ENCODE measurements at regions not wholly inside any gene's neighbourhood (a gene's known extent, or its start where the extent isn't known, plus 50 kb on each side); places are given as distances from the start of the nearest gene placed in this dataset.

DNA sequence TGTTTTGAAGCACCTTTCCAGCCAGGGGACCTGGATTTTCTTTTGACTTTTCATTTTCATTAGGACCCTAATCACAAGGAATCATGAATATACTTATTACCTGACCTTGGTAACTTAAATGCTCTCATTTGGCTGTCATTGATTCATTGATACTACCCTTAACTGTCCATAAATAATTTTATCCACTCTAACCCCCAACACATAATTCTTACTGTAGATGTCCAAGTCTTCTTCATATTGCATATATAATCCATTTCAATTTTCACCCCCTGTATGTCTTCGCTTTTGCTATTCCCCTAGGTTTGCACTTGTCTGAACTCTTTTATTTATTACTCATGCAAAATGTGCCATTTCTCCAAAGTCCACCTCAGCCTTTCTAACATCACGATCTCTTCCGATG lies 602.9 kb downstream of the MMUT start:
- Histone ChIP-seq H3K4me1 (no peaks in the 10 kb centered on the region), H3K9me3 (no peaks in the 10 kb centered on the region), H3K36me3 (no peaks in the 10 kb centered on the region), H3K27me3 (no peaks in the 10 kb centered on the region), H3K27ac (no peak overlapping the region), H3K4me3 (no peak overlapping the region)
- 90 to 92% methylated on average over 3 of the region's 3 CpGs for WGBS, 2 donors
- no peak for TF ChIP-seq POLR2A (IDR thresholded peaks at IDR 0.05)
- TF ChIP-seq, protein P1, sequence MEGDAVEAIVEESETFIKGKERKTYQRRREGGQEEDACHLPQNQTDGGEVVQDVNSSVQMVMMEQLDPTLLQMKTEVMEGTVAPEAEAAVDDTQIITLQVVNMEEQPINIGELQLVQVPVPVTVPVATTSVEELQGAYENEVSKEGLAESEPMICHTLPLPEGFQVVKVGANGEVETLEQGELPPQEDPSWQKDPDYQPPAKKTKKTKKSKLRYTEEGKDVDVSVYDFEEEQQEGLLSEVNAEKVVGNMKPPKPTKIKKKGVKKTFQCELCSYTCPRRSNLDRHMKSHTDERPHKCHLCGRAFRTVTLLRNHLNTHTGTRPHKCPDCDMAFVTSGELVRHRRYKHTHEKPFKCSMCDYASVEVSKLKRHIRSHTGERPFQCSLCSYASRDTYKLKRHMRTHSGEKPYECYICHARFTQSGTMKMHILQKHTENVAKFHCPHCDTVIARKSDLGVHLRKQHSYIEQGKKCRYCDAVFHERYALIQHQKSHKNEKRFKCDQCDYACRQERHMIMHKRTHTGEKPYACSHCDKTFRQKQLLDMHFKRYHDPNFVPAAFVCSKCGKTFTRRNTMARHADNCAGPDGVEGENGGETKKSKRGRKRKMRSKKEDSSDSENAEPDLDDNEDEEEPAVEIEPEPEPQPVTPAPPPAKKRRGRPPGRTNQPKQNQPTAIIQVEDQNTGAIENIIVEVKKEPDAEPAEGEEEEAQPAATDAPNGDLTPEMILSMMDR (IDR thresholded peaks at IDR 0.05), result no peak
- DNase-seq, result no peak
- intact Hi-C loops (cut with DNase I), result no loop called here

DNA sequence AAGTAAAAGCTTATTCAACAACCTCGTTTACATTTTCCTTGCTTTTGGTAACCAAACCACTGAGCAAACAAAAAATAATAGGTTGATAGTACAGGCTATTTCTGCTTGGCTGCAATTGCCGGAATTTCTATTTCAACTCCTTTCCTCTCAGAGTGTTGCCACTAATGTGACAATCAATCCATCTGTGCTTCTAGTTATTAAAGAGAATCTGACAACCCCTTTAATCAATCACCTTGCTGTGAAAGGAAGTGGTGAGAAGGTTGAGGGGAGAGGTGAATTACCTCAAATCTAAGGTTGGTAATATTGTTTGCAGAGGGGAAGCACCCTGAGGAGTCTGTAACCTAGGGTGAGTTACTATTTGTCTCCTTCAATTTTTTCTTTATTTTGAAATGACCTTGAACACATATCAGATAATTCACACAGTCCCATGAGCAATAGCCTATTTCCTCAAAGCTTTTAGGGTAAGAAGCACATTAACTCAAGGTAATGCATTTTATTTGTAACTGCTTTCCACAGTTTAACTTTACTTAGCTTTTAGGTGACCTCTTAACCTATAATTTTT lies 603.4 kb downstream of the MMUT start:
- TF ChIP-seq POLR2A (IDR thresholded peaks at IDR 0.05), result no peak
- TF ChIP-seq, protein P1 (IDR thresholded peaks at IDR 0.05), result no peak
- H3K4me1 ChIP-seq, result no peaks in the 10 kb centered on the region
- H3K9me3 ChIP-seq, result no peaks in the 10 kb centered on the region
- no peaks in the 10 kb centered on the region for H3K27me3 ChIP-seq
- no peak overlapping the region for H3K27ac ChIP-seq
- H3K4me3 ChIP-seq, result no peak overlapping the region
- DNase-seq, result no peak
- intact Hi-C loops (cut with DNase I), result no loop called here
- no peaks in the 10 kb centered on the region for H3K36me3 ChIP-seq
- WGBS, 2 donors, result 35 to 54% methylated on average over 2 of the region's 2 CpGs

DNA sequence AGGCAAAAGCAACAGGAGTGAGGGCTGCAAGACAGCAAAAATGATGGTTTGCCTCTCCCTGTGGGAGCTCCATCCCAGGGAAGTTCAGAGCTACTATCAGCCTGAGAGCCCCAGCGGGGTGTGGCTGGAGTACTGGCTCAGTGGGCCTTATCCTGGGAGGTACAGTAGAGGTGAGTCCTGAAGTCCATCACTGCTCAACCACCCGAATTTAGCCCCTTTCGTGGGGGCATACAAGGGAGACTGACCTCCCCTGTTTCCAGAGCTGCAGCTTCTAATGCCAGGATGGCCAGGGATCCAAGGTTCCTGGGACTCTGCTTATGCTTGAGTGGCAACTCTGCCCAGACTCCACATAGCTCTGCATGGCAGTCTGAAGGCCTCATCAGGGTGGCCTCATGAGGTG lies 617.8 kb downstream of the MMUT start:
- Histone ChIP-seq H3K4me1 (no peaks in the 10 kb centered on the region), H3K27ac (no peak overlapping the region), H3K36me3 (no peaks in the 10 kb centered on the region), H3K4me3 (no peak overlapping the region), H3K9me3 (peaks cover 0 to 27% (median 0%) of the 10 kb centered on the region in 3 donors), H3K27me3 (no peaks in the 10 kb centered on the region)
- WGBS, 2 donors, result 68% methylated on average over 3 of the region's 3 CpGs; no CpG with 5 or more reads in 1 of the 2 donors
- intact Hi-C loops (cut with DNase I), result no loop called here
- no peak for DNase-seq
- TF ChIP-seq, protein P1 (IDR thresholded peaks at IDR 0.05), result no peak
- no peak for TF ChIP-seq POLR2A (IDR thresholded peaks at IDR 0.05)

DNA sequence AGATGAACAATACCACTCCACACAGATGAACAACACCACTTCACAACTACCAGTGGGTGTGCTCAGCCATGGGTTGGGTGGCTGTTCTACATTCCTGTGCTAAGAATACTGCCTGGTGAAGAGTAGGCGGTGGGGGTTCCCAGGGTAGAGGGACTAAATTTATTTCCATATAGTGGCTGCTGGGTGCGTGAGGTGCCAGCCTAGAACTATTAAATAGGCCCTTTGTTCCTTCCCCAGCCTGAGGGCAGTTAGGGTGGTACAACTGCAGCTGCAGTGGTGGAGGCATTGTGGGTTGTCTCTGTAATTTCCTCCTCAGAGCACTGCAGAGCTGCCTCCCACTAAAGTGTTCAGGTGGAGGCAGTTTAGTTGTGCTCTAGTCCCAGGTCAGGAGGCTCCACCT lies 618.4 kb downstream of the MMUT start:
- WGBS, 2 donors, result 67 to 75% methylated on average over 2 of the region's 2 CpGs
- no peaks in the 10 kb centered on the region for H3K27me3 ChIP-seq
- DNase-seq, result no peak
- intact Hi-C loops (cut with DNase I), result no loop called here
- H3K36me3 ChIP-seq, result no peaks in the 10 kb centered on the region
- no peak overlapping the region for H3K27ac ChIP-seq
- no peaks in the 10 kb centered on the region for H3K4me1 ChIP-seq
- H3K4me3 ChIP-seq, result no peak overlapping the region
- H3K9me3 ChIP-seq, result peaks cover 0 to 27% (median 0%) of the 10 kb centered on the region in 3 donors
- TF ChIP-seq, protein P1 (IDR thresholded peaks at IDR 0.05), result no peak
- TF ChIP-seq POLR2A (IDR thresholded peaks at IDR 0.05), result no peak

DNA sequence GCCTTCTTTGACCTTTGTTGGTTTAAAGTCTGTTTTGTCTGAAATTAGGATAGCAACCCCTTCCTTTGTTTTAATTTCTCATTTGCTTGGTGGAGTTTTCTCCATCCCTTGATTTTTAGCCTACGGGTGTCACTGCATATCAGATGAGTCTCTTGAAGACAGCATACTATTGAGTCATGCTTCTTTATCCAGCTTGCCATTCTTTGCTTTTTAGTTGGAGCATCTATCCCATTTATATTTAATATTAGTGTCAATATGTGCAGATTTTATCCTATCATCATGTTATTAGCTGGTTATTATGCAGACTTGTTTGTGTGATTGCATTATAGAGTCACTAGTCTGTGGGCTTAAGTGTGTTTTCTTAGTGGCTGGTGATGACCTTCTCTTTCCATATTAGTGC lies 622.2 kb downstream of the MMUT start:
- intact Hi-C loops (cut with DNase I), result no loop called here
- WGBS, 2 donors, result 87 to 96% methylated on average over 1 of the region's 1 CpG

More for the DNA sequence above, 622.2 kb downstream of the MMUT start:
- no peak overlapping the region for H3K4me3 ChIP-seq
- no peaks in the 10 kb centered on the region for H3K36me3 ChIP-seq
- H3K9me3 ChIP-seq, result peaks cover 0 to 27% (median 0%) of the 10 kb centered on the region in 3 donors
- no peaks in the 10 kb centered on the region for H3K4me1 ChIP-seq
- H3K27me3 ChIP-seq, result no peaks in the 10 kb centered on the region
- DNase-seq, result no peak
- no peak overlapping the region for H3K27ac ChIP-seq
- TF ChIP-seq, protein P1 (IDR thresholded peaks at IDR 0.05), result no peak
- no peak for TF ChIP-seq POLR2A (IDR thresholded peaks at IDR 0.05)
